Pancreas (tissue), 10 donors: ENCODE measurements at regions not wholly inside any gene's neighbourhood (a gene's known extent, or its start where the extent isn't known, plus 50 kb on each side); places are given as distances from the start of the nearest gene placed in this dataset.

Source experiments
- ATAC-seq, 4 donors: fragments of 200-7000 bp; cut with Tn5 transposase; one replicate each; pipeline versions ENCODE4 v1.8.0 to v1.9.1; 2020; ENCODE audit warnings: mild to moderate bottlenecking in 4 of 4, moderate library complexity in 4 of 4
- DNase-seq, 6 donors: peaks; one replicate each; pipeline ENCODE4 v3.0.0-alpha.2; 2020
- FAIRE-seq: peaks from 2 replicates; lab custom pipeline; 2012; peaks lifted over from hg19 to GRCh38; lab: Jason Lieb, UNC
- H3K27ac ChIP-seq, 4 donors: fragments of 200-600 bp; sonication (generic); 1 replicate in 3 of 4; 2 replicates in 1 of 4; pipeline versions ENCODE4 v1.5.0 to v1.8.0; 2020
- H3K27me3 ChIP-seq, 4 donors: fragments of 200-600 bp; one replicate each; pipeline ENCODE4 v1.8.0; 2021
- H3K36me3 ChIP-seq, 3 donors: fragments of 200-600 bp; sonication (generic) in 1 of 3; one replicate each; pipeline versions ENCODE4 v1.5.0 to v1.8.0; 2020 to 2021
- H3K4me1 ChIP-seq, 3 donors: fragments of 200-600 bp; one replicate each; pipeline ENCODE4 v1.8.0; 2021
- H3K4me3 ChIP-seq, 4 donors: fragments of 200-600 bp; sonication (generic) in 2 of 4; one replicate each; pipeline versions ENCODE4 v1.5.0 to v1.8.0; 2020 to 2021
- H3K9me3 ChIP-seq, 4 donors: fragments of 200-600 bp; one replicate each; pipeline ENCODE4 v1.8.0; 2021
- WGBS, 2 donors: extraction: QIAGEN DNeasy Blood & Tissue Kit; methylation state at CpG; one replicate each; pipeline ENCODE4 v1.1.7; 2013; 5-methylcytosine and 5-hydroxymethylcytosine counted together
- intact Hi-C, 3 donors: fragments of 100-400 bp; cut with DNase I; formaldehyde crosslinking; loops; one replicate each; pipeline versions ENCODE4 v1.11.1 to v1.14.2; 2022
- TF ChIP-seq, protein P1 (sequence below), 4 donors: fragments of 200-600 bp; sonication (generic) in 3 of 4; IDR thresholded peaks; one replicate each; pipeline versions ENCODE4 v1.5.0 to v1.8.0; 2021; ENCODE audit warnings: antibody characterized with exemption in 4 of 4
- donor health status: healthy with polysubstance abuse.
- donor health status: DM: no; HTN: no; CAD: no; lungs with moderate emphysema.
- donor health status: DM: no; HTN: no; CAD: no.
- donor health status: control.
- donor health status: control.
- donor health status: Bipolar disorder and iron deficiency.
- donor health status: DM: yes; HTN: yes; CAD: no.
- donor health status: DM: no; HTN: no; CAD: no.
- donor health status: DM: no; HTN: no; CAD: no.
- donor health status: DM: yes; HTN: yes; CAD: no.

DNA sequence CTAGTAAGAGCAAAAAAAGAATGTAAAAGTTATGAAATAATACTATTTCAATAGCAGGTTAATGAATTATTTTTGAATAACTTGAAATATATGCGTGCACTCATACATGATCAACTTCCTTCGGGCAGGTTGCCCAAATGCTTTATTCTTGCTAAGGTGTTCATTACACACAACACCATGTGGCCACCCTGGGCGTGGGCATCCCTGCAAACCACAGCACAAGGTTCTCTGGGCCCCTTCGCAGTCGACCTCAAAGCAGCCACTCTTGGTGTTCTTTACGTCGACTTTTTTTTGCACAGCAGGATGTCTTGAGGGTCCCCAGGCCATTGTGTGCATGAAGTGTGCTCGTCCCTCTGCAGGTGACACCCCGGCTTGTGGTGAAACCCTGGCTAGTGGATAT is 300.7 kb upstream of the PITRM1 start:
- no peak overlapping the region for H3K4me3 ChIP-seq
- FAIRE-seq (no peak), DNase-seq (no peak), ATAC-seq (no peak)
- no peaks in the 10 kb centered on the region for H3K9me3 ChIP-seq
- TF ChIP-seq, protein P1, sequence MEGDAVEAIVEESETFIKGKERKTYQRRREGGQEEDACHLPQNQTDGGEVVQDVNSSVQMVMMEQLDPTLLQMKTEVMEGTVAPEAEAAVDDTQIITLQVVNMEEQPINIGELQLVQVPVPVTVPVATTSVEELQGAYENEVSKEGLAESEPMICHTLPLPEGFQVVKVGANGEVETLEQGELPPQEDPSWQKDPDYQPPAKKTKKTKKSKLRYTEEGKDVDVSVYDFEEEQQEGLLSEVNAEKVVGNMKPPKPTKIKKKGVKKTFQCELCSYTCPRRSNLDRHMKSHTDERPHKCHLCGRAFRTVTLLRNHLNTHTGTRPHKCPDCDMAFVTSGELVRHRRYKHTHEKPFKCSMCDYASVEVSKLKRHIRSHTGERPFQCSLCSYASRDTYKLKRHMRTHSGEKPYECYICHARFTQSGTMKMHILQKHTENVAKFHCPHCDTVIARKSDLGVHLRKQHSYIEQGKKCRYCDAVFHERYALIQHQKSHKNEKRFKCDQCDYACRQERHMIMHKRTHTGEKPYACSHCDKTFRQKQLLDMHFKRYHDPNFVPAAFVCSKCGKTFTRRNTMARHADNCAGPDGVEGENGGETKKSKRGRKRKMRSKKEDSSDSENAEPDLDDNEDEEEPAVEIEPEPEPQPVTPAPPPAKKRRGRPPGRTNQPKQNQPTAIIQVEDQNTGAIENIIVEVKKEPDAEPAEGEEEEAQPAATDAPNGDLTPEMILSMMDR (IDR thresholded peaks at IDR 0.05): no peak
- WGBS, 2 donors: 65 to 84% methylated on average over 9 of the region's 9 CpGs
- no peaks in the 10 kb centered on the region for H3K36me3 ChIP-seq
- peak overlapping the region in 2 of 4 donors; percentile 73 to 79 for H3K27ac ChIP-seq
- peaks cover 0 to 5% (median 2%) of the 10 kb centered on the region in 3 donors for H3K4me1 ChIP-seq
- intact Hi-C loops: no loop called here
- H3K27me3 ChIP-seq: no peaks in the 10 kb centered on the region

DNA sequence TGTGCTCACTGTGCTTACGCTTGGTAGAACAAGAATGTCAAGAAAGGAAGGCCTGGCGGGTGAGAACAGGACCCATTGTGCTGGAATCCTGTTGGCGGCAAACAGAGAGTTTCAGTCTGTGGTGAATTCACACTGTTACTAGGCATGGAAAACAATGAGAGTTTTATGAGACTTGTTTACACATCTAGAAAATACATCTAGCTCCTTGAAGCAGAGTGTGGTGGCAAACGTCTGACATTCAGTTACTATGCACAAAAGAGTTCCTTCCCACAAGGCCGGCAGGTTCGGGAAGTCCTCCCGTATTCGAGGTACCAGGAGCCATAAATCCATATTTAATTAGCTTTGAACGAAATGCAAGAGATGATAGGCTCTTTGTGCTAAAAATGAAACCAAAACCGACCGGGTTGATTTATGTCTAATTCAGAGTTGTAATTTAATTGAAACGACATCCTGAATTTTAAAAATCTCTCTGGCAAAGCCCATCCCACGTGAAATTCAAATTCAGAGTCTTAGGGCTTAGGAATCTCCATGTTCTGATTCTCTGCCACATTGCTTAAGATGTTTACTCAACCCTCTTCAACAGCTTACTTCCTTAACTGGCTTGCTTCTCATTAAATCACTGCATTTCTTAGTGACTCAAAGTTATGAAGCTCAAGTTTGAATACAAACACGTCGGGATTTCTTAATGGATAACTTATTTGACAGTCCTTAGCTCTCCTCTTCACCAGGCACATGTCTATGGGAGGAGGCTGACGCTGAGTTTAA is 299.9 kb upstream of the PITRM1 start:
- peak; percentile 83 for FAIRE-seq
- intact Hi-C loops: no loop called here
- H3K27me3 ChIP-seq: no peaks in the 10 kb centered on the region
- no peak overlapping the region for H3K4me3 ChIP-seq
- DNase-seq: no peak
- peak overlapping the region; percentile 1 to 79 (median 65) for H3K27ac ChIP-seq
- peak; percentile 34 to 64 (median 46) for ATAC-seq
- 29 to 33% methylated on average over 16 of the region's 16 CpGs for WGBS, 2 donors
- no peaks in the 10 kb centered on the region for H3K36me3 ChIP-seq
- H3K9me3 ChIP-seq: no peaks in the 10 kb centered on the region
- peaks cover 0 to 5% (median 2%) of the 10 kb centered on the region in 3 donors for H3K4me1 ChIP-seq
- TF ChIP-seq, protein P1 (IDR thresholded peaks at IDR 0.05): no peak

DNA sequence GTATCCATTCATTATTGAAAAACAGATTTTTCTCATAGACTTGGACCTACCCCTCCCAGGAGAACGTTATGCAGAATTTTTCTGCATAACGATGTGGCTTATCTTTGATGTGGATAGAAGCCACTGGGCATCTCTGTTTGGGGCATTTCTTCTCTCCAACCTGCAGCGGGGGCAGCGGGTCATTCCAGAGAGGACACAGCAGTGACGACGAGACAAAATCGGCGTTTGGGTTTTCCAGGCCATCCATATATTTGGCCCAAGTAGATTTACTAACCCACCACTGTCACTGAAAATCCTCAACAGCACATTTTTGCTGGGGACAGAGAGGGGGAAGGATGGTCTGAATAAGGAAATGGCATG is 299.3 kb upstream of the PITRM1 start:
- H3K36me3 ChIP-seq: no peaks in the 10 kb centered on the region
- DNase-seq: no peak
- TF ChIP-seq, protein P1 (IDR thresholded peaks at IDR 0.05): no peak
- peaks cover 0 to 5% (median 2%) of the 10 kb centered on the region in 3 donors for H3K4me1 ChIP-seq
- no peak overlapping the region for H3K4me3 ChIP-seq
- H3K27ac ChIP-seq: peak overlapping the region; percentile 1 to 79 (median 65)
- no peaks in the 10 kb centered on the region for H3K9me3 ChIP-seq
- no peak for FAIRE-seq
- ATAC-seq: no peak
- WGBS, 2 donors: 78 to 83% methylated on average over 8 of the region's 8 CpGs
- no peaks in the 10 kb centered on the region for H3K27me3 ChIP-seq
- intact Hi-C loops: no loop called here

- no peak overlapping the region for H3K4me3 ChIP-seq
- peak overlapping the region in 3 of 4 donors; percentile 57 to 79 (median 73) for H3K27ac ChIP-seq
- TF ChIP-seq, protein P1 (IDR thresholded peaks at IDR 0.05): no peak
- no peaks in the 10 kb centered on the region for H3K36me3 ChIP-seq
- DNase-seq: no peak
- H3K4me1 ChIP-seq: peaks cover 0 to 5% (median 2%) of the 10 kb centered on the region in 3 donors
- no peak for ATAC-seq
- 57 to 60% methylated on average over 10 of the region's 10 CpGs for WGBS, 2 donors
- no peak for FAIRE-seq
- intact Hi-C loops: no loop called here
- no peaks in the 10 kb centered on the region for H3K27me3 ChIP-seq
- H3K9me3 ChIP-seq: no peaks in the 10 kb centered on the region
Observed at GRCh38 chr10:3471472-3471871, 298.9 kb upstream of the PITRM1 start.

GRCh38 chr10:3470191-3470590 is 297.6 kb upstream of the PITRM1 start:
- H3K36me3 ChIP-seq: no peaks in the 10 kb centered on the region
- ATAC-seq (no peak), FAIRE-seq (no peak), DNase-seq (no peak)
- no peak overlapping the region for H3K27ac ChIP-seq
- H3K4me3 ChIP-seq: no peak overlapping the region
- no peaks in the 10 kb centered on the region for H3K9me3 ChIP-seq
- intact Hi-C loops: no loop called here
- WGBS, 2 donors: 74 to 85% methylated on average over 11 of the region's 11 CpGs
- TF ChIP-seq, protein P1 (IDR thresholded peaks at IDR 0.05): no peak
- peaks cover 0 to 5% (median 2%) of the 10 kb centered on the region in 3 donors for H3K4me1 ChIP-seq
- H3K27me3 ChIP-seq: no peaks in the 10 kb centered on the region
